Ishikawa (cell line): ENCODE measurements at regions not wholly inside any gene's neighbourhood (a gene's known extent, or its start where the extent isn't known, plus 50 kb on each side); places are given as distances from the start of the nearest gene placed in this dataset.

Experiments
- CEBPB ChIP-seq: IDR thresholded peaks from 2 replicates; pipeline ENCODE4 v1.6.1; 2012
- CREB1 ChIP-seq: IDR thresholded peaks from 2 replicates; pipeline ENCODE4 v1.6.1; 2012; ENCODE audit warnings: low read depth
- EGR1 ChIP-seq: IDR thresholded peaks from 2 replicates; pipeline ENCODE4 v1.6.1; 2012
- EP300 ChIP-seq: IDR thresholded peaks from 2 replicates; pipeline ENCODE4 v1.6.1; 2012; ENCODE audit warnings: borderline replicate concordance
- FOXM1 ChIP-seq: IDR thresholded peaks from 2 replicates; pipeline ENCODE4 v1.6.1; 2012; ENCODE audit warnings: low read depth, borderline replicate concordance
- NFIC ChIP-seq: IDR thresholded peaks from 2 replicates; pipeline ENCODE4 v1.6.1; 2012
- RAD21 ChIP-seq: IDR thresholded peaks from 2 replicates; pipeline ENCODE4 v1.6.1; 2012; ENCODE audit warnings: low read depth
- TAF1 ChIP-seq: IDR thresholded peaks from 2 replicates; pipeline ENCODE4 v1.6.1; 2012; ENCODE audit warnings: low read depth, mild to moderate bottlenecking
- TCF12 ChIP-seq: IDR thresholded peaks from 2 replicates; pipeline ENCODE4 v1.6.1; 2012; ENCODE audit warnings: low read depth
- TEAD4 ChIP-seq: IDR thresholded peaks from 2 replicates; pipeline ENCODE4 v1.6.1; 2012
- YY1 ChIP-seq: IDR thresholded peaks from 2 replicates; pipeline ENCODE4 v1.6.1; 2012; ENCODE audit warnings: low read depth
- ZBTB7A ChIP-seq: IDR thresholded peaks from 2 replicates; pipeline ENCODE4 v1.6.1; 2012; ENCODE audit warnings: low read depth
- TF ChIP-seq, protein P1 (sequence below): IDR thresholded peaks from 2 replicates; pipeline ENCODE4 v1.6.1; 2012
- TF ChIP-seq, protein P2 (sequence below): IDR thresholded peaks from 2 replicates; pipeline ENCODE4 v1.6.1; 2012; ENCODE audit warnings: low read depth, mild to moderate bottlenecking
- TF ChIP-seq, protein P3 (sequence below): IDR thresholded peaks from 2 replicates; pipeline ENCODE4 v1.6.1; 2012

DNA sequence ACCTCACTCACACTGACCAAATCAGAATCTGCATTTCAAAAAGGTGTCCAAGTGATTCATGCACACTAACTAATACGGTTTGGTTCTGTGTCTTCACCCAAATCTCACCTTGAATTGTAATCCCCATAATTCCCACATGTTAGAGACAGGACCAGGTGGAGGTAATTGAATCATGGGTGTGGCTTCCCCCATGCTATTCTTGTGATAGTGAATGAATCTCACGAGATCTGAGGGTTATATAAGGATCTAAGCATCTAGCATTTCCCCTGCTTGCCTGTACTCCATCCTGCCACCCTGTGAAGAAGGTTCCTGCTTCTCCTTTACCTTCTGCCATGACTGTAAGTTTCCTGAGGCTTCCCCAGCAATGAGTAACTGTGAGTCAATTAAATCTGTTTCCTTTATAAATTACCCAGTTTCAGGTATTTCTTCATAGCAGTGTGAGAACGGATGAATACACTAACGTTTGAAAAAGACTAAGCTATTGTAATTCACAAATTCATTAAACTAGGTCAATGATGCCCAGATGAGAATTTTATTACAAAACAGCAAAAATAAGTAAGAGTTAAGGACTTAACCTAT lies 759.1 kb downstream of the GALC start:
- TF ChIP-seq TCF12 (no peak), EGR1 (no peak), ZBTB7A (no peak)

DNA sequence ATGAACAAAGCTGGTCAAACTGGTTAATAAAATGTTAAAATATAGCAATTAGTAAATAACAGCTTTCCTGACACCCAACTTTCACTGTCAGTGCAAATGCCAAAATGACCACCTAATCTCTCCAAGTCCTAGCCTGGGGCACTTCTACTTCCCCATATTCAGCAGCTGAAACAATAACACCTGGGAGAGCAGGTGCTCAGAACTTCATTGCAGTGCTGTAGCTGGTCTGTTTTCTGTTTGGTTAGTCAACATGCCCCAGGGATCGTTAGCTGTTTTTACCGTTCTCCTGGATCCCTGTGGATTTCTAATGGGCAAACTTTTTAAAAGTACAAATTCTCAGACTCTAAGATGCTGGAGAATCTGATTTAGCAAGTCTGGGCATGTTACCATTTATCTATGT lies 759.7 kb downstream of the GALC start:
- no peak for TF ChIP-seq EGR1
- TF ChIP-seq EP300: no peak
- no peak for TF ChIP-seq TAF1
- no peak for TF ChIP-seq YY1
- TF ChIP-seq TEAD4: no peak
- no peak for TF ChIP-seq NFIC

DNA sequence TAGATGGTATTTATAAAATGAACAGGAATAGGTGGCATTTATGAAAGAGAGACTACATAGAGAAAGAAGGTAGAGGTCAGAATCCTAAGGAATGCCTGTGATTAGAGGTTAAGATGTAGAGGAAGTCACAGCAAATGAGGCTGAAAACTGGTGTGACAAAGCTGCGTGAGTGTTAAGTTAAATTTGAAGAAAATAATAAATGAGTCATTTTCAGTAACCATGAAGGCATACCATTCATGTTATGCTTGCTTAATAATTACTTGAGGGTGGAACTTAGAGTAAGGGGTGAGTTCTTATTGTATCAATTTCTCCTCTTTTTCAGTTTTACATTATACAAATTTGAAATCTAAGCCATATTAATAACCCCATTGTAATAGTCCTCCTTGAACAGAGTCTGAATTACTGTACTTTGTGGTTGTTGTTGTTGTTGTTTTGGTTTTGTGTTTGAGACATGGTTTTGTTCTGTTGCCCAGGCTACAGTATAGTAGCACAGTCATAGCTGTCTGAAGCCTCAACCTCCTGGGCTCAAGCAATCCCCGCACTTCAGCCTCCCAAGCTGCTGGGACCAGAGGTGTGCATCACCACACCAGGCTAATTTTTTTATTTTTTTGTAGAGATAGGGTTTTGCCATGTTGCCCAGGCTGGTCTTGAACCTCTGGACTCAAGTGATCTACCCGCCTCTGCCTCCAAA lies 761.5 kb downstream of the GALC start:
- TF ChIP-seq FOXM1 (no peak), CREB1 (no peak), EGR1 (no peak), RAD21 (no peak), NFIC (no peak), TAF1 (no peak), TEAD4 (no peak), EP300 (no peak), TCF12 (no peak), CEBPB (no peak), YY1 (no peak), ZBTB7A (no peak)
- TF ChIP-seq, protein P1, sequence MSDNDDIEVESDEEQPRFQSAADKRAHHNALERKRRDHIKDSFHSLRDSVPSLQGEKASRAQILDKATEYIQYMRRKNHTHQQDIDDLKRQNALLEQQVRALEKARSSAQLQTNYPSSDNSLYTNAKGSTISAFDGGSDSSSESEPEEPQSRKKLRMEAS: no peak
- TF ChIP-seq, protein P2, sequence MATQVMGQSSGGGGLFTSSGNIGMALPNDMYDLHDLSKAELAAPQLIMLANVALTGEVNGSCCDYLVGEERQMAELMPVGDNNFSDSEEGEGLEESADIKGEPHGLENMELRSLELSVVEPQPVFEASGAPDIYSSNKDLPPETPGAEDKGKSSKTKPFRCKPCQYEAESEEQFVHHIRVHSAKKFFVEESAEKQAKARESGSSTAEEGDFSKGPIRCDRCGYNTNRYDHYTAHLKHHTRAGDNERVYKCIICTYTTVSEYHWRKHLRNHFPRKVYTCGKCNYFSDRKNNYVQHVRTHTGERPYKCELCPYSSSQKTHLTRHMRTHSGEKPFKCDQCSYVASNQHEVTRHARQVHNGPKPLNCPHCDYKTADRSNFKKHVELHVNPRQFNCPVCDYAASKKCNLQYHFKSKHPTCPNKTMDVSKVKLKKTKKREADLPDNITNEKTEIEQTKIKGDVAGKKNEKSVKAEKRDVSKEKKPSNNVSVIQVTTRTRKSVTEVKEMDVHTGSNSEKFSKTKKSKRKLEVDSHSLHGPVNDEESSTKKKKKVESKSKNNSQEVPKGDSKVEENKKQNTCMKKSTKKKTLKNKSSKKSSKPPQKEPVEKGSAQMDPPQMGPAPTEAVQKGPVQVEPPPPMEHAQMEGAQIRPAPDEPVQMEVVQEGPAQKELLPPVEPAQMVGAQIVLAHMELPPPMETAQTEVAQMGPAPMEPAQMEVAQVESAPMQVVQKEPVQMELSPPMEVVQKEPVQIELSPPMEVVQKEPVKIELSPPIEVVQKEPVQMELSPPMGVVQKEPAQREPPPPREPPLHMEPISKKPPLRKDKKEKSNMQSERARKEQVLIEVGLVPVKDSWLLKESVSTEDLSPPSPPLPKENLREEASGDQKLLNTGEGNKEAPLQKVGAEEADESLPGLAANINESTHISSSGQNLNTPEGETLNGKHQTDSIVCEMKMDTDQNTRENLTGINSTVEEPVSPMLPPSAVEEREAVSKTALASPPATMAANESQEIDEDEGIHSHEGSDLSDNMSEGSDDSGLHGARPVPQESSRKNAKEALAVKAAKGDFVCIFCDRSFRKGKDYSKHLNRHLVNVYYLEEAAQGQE: no peak
- TF ChIP-seq, protein P3, sequence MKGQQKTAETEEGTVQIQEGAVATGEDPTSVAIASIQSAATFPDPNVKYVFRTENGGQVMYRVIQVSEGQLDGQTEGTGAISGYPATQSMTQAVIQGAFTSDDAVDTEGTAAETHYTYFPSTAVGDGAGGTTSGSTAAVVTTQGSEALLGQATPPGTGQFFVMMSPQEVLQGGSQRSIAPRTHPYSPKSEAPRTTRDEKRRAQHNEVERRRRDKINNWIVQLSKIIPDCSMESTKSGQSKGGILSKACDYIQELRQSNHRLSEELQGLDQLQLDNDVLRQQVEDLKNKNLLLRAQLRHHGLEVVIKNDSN: no peak

DNA sequence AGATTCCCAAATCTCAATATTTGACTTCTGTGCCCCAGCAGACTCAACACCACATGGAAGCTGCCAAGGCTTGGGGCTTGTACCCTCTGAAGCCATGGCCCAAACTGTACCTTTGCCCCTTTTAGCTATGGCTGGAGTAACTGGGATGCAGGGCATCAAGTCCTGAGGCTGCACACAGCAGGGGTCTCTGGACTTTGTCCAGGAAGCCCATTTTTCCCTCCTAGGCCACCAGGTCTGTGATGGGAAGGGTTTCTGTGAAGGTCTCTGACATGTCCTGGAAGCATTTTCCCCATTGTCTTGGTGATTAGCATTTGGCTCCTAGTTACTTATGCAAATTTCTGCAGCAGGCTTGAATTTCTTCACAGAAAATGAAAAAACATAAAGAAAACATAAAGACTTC lies 762.3 kb downstream of the GALC start:
- TF ChIP-seq NFIC (no peak), ZBTB7A (no peak), TCF12 (no peak), CREB1 (no peak), EP300 (no peak), RAD21 (no peak), YY1 (no peak), TAF1 (no peak), FOXM1 (no peak), CEBPB (no peak)
- TF ChIP-seq, protein P1: no peak
- TF ChIP-seq, protein P2: no peak
- TF ChIP-seq, protein P3: no peak

DNA sequence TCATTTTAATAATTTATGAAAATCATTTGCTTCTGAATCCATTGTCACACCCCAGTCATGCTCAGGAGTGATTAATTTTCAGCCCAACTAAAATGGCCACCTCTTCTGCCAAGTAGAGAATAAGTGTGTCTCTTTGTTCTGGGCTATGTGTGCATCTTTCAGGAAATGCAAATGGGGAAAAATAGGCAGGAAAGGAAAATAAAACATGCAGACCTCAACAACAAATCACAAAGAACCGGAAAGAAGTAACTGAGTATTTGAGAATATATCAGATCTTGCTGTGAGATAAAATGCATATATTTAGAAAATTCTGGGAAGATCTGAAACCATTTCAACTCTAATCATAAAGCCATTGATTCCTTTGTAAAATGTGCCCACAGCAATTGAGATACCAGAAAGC lies 763.9 kb downstream of the GALC start:
- TF ChIP-seq ZBTB7A (no peak), CEBPB (no peak), EGR1 (no peak), RAD21 (no peak), EP300 (no peak), TAF1 (no peak), TCF12 (no peak), FOXM1 (no peak), YY1 (no peak), TEAD4 (no peak), NFIC (no peak), CREB1 (no peak)
- TF ChIP-seq, protein P2: no peak
- TF ChIP-seq, protein P3: no peak
- TF ChIP-seq, protein P1: no peak
